ENCODE measurements at regions not wholly inside any gene's neighbourhood (a gene's known extent, or its start where the extent isn't known, plus 50 kb on each side); places are given as distances from the start of the nearest gene placed in this dataset.

DNA sequence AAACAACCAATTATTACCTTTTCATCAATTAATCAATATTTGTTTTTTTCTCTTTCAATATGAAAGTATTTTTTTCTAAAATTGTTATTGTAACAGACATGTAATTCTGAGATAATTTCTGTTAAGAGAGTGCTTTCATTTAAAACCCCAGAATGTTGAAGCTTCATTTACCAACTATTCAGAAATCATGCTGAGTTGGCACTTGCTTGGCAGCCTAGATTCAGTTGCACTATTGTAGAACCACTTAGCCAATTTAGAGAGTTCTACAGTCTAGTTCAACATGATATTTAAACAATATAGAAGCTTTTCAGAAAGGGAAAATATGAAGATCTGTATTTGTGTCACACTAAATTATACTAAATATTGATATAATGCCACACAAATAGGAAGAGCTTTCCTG is 56.1 kb upstream of the NKAIN2 start:
- DNase-seq (no peak), ATAC-seq (no peak)
- intact Hi-C loops (cut with micrococcal nuclease), result no loop called here

DNA sequence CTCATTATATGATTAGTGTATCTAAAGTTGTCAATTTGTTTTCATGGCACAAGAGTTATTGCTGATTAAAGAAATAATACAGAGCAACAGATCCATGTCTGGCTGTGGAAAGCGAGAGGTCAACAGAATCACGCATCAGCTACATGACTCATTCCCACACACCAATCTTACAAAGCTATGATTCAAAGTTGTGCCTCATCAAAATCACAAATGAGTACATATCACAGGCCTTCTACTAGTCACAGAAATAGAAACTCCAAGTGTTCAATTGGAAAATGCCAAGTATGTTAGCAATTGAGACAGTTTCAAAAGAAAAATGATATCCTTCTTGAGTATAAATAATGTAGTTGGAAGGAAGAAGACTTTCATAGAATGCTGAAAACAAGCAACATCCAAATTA is 57.8 kb upstream of the NKAIN2 start:
- intact Hi-C loops (cut with micrococcal nuclease), result no loop called here
- ATAC-seq, result no peak
- no peak for DNase-seq

DNA sequence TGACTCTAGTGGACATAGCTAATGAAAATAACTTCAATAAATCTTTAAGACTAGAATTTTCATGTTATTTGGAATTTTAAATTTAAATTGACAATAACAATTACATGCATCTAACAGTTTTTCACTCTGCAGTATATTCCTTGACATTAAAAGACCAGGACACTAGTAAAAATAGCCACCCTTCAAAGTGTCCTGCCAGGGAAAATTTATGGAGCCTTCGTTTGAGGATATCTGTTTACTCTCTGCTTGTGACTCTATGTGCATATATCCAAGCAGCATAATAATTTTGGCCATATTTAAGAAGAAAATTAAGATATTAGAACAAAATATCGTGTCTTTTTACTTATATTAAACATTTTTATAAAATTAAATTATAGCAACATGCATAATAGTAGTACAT is 58.8 kb upstream of the NKAIN2 start:
- no peak for DNase-seq
- no peak for ATAC-seq
- intact Hi-C loops (cut with micrococcal nuclease), result no loop called here

DNA sequence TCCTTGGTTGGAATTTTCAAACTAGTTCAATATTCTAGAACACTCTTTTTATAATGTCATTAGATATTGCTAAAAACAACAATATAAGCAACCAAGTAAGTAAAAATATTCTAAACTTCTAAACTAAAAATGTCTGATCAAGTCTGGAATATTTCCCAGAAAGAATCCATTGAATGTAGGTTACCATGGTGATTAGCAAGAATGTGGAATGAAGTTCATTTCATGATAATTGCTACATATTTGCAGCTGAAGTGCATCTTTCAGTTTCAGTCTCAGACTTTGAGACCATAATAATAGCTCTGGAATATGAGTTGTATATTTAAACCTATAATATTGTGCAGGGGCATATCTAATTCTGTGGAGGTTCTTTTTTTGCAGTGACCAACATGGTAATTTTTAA is 61.0 kb upstream of the NKAIN2 start:
- ATAC-seq (no peak), DNase-seq (no peak)
- intact Hi-C loops (cut with micrococcal nuclease), result no loop called here

DNA sequence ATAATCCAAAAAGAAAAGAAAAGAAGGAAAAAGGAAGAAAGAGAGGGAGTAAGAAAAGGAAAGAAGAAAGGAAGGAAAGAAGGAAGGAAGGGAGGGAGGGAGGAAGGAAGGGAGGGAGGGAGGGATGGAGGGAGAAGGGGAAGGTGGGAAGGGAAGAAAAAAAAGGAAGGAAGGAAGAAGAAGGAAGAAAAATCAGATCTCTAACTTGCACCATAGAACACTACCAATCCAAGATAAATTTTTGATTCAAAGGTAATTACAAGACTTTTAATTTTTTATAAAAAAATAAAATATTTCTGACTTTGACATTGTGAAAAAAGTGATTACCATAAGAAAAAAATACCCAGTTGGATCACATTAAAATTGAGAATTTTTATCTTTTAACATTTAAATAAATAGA is 70.5 kb upstream of the NKAIN2 start:
- intact Hi-C loops (cut with micrococcal nuclease), result no loop called here
- ATAC-seq, result no peak

DNA sequence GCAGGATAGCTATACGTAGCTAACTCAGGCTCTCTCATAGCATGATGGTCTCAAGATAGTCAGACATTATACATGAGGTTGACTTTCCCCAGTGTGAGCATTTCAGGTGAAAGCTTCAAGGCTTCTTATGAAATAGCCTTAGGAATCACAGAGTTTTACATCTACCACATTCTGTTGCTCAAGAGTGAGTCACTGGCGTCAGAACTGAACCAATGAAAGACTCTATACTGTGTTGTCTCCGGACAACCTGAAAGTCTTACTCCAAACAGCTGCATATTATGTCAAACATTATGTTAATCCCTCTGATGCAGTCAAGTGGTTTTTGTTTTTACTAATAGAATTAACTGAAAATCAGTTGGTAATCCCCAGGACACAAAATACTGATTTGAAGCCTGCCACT is 79.8 kb upstream of the TRDN start:
- intact Hi-C loops (cut with micrococcal nuclease), result loop anchor here (5.0 to 10.0 kb wide), 2 partner anchors 202 to 299 kb away; no protein-coding TSS in a partner anchor
- ATAC-seq, result no peak
- no peak for DNase-seq

More for the DNA sequence above, 70.5 kb upstream of the NKAIN2 start:
- no peak for DNase-seq

DNA sequence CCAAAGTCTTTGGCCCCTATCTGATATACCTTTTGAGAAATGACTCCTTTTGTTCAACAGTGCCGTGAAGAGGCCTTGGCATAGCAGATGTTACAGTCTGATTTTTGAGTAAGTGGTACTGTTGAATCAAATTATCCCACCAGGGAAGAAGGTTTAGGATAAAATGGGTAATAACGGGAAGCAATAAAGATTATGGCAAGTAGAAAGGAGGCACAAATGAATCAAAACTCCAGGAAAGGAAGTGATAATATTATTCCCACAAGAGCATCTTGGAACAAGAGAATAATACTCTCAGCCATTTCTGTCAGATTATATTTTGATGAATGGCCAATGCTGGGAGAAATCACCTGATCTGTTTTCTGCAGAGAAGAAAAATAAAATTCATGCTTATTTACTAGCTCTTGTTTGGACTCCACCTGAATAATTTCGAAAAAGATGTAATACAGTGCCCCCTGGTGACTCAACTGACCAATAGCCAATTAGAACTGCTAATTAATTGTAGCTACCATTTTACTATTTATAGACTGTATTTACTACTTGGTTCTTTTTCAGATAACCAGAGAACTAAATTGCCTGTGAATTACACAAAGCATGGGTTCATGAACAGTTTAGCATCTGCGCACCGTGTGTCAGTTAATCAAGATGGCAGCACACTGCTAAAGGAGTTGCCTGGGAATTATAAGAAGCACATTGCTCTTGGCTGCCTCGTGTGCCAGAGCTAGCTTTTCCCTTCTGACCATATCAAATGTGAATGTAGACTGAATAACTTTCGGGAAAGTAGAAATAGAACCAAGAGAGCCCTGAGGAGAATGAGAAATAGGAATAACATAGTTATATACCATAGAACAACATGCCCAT is 78.5 kb upstream of the TRDN start:
- peak; percentile 64 for ATAC-seq
- intact Hi-C loops (cut with micrococcal nuclease), result loop anchor here (5.0 to 10.0 kb wide), 2 partner anchors 200 to 298 kb away; no protein-coding TSS in a partner anchor

DNA sequence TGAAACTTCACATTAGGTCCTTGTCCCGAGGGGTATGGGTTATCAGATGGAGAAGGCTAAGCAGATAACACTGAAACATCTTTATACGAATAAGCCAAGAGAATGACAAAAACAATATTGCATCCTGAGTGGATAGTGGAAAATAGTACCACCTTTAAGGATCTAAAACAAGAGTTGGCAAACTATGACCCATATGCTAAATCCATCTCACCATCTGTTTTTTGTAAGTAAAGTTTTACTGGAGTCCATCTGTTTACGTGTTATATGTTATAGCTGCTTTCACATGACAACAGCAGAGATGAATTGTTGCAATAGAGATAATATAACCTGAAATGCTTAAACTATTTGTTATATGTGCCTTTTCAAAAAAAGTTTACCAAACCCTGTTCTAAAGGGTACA is 76.1 kb upstream of the TRDN start:
- DNase-seq, result no peak
- intact Hi-C loops (cut with micrococcal nuclease), result loop anchor here (10.0 kb wide), 1 partner anchor 198 kb away; no protein-coding TSS in a partner anchor

More for the DNA sequence above, 78.5 kb upstream of the TRDN start:
- DNase-seq, result no peak

DNA sequence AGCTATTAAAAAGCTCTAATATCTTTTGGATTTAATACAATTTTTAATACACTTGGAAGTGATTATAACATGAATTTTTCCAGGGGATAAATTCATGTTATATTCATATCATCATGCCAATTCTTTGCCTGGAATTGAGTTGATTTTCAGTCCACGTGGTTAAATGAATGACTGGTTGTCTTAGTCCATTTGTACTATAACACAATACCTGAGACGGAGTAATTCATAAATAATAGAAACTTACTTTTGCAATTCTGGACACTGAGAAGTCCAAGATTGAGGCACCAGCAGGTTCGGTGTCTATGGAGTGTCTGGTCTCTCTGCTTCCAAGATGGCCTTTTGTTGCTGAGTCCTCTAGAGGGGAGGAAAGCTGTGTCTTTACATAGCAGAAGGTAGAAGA is 66.2 kb upstream of the TRDN start:
- intact Hi-C loops (cut with micrococcal nuclease), result no loop called here
- ATAC-seq (no peak), DNase-seq (no peak)

More for the DNA sequence above, 76.1 kb upstream of the TRDN start:
- no peak for ATAC-seq

DNA sequence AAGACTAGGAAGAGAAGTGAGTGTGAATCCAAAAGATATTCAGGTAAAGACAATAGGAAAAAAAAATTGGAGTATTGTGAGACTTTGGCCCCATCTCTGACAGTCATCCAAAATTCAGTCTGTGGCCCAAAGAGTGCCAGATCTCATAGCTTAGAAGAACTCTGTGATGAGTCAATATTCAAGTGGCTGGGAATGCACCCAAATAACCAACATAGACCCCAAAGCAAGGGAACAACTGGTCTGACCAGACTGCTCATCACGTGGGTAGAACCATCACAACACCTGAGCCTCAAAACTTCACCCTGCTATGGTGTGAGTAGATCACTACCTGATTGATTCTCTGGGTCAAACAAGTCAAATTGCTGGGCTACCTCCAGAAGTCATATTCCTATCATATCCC is 51.1 kb upstream of the TRDN start:
- intact Hi-C loops (cut with micrococcal nuclease), result no loop called here
- DNase-seq (no peak), ATAC-seq (no peak)

All from left ventricle myocardium superior (tissue), 1 donor.